Stomach smooth muscle (tissue), 2 donors: ENCODE measurements at regions not wholly inside any gene's neighbourhood (a gene's known extent, or its start where the extent isn't known, plus 50 kb on each side); places are given as distances from the start of the nearest gene placed in this dataset.

Experiments
- H3K27ac ChIP-seq: one replicate; pipeline ENCODE4 v1.7.0; 2013; ENCODE audit warnings: mild to moderate bottlenecking, low read length, inconsistent platforms
- H3K27me3 ChIP-seq, 2 donors: one replicate each; pipeline ENCODE4 v1.7.0; 2013; ENCODE audit warnings: low read length in 2 of 2; ENCODE audit not compliant: insufficient read depth in 2 of 2, control insufficient read depth in 1 of 2
- H3K36me3 ChIP-seq, 2 donors: one replicate each; pipeline ENCODE4 v1.7.0; 2013; ENCODE audit warnings: low read length in 2 of 2; ENCODE audit not compliant: control insufficient read depth in 2 of 2, insufficient read depth in 2 of 2
- H3K4me1 ChIP-seq: one replicate; pipeline ENCODE4 v1.7.0; 2013; ENCODE audit warnings: low read length; ENCODE audit not compliant: control insufficient read depth, insufficient read depth
- H3K4me3 ChIP-seq, 2 donors: one replicate each; pipeline ENCODE4 v1.7.0; 2013; ENCODE audit warnings: low read length in 2 of 2
- H3K9ac ChIP-seq, 2 donors: one replicate each; pipeline ENCODE4 v1.7.0; 2013; ENCODE audit warnings: low read length in 2 of 2, mild to moderate bottlenecking in 1 of 2
- H3K9me3 ChIP-seq, 2 donors: one replicate each; pipeline ENCODE4 v1.7.0; 2013; ENCODE audit warnings: low read length in 2 of 2; ENCODE audit not compliant: control insufficient read depth in 2 of 2
- donor health status: healthy.
- donor health status: Pancreatic carcinoma.

DNA sequence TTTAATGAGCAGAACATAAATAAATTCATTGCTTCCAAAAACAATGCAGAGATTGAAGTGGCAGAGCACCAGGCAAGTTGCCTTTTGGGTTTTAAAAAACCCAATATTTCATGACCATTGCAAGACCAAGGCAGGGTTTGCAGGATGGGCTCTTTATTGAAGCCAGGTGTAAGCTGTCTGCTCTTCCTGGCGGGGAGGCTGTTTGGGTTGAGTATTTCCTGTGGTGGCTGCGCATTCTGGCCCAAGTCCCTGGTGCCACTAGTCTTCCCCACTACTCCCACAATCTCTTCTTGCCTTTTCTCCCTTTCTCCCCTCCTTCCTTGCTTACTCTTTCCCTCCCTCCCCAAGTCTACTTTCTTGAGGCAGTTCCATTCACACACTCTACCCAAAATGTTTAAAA is 116.4 kb downstream of the AKAP11 start:
- H3K9me3 ChIP-seq, result peaks cover 0 to 3% of the 10 kb centered on the region in 2 donors
- no peaks in the 10 kb centered on the region for H3K36me3 ChIP-seq
- no peak overlapping the region for H3K9ac ChIP-seq
- no peak overlapping the region for H3K4me3 ChIP-seq
- H3K4me1 ChIP-seq, result no peaks in the 10 kb centered on the region
- no peaks in the 10 kb centered on the region for H3K27me3 ChIP-seq
- no peak overlapping the region for H3K27ac ChIP-seq

DNA sequence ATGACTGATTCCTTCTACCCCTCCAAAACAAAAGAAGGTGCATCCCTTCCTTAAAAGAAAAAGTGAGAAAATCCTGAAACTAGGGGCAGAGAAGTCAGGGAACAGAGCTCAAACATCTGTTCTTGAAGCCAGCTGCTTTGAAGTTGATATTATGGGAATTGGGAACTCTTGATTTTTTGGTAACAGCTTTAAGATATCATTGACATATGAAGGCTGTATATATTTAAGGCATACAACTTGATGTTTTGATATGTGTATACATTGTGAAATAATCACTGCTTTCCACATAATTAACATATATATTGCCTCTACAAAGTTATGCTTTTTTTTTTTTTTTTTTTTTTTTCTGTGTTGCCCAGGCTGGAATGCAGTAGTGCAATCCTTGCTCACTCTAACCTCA is 117.1 kb downstream of the AKAP11 start:
- Histone ChIP-seq H3K36me3 (no peaks in the 10 kb centered on the region), H3K4me1 (no peaks in the 10 kb centered on the region), H3K9me3 (peaks cover 0 to 3% of the 10 kb centered on the region in 2 donors), H3K4me3 (no peak overlapping the region), H3K27ac (no peak overlapping the region), H3K9ac (no peak overlapping the region), H3K27me3 (no peaks in the 10 kb centered on the region)

DNA sequence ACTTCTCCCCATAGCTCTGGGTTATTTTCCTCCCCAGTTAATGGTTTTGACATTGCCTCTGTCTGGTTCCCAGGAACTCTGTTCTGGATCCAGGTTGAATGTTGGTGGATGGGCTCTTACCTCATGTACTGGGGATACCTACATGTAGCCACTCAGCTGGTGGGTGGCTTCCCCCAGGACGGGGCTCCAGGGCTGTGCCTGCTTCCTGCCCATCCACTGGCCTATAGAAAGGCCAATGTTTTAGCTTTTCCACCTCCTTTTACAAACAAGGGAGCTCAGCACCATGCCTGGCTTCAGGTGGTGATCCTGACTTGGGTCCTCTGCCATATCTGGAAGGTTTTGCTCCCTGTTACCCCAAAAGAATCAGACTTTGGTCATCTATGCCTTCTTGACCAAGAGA is 120.2 kb downstream of the AKAP11 start:
- H3K4me3 ChIP-seq, result no peak overlapping the region
- no peaks in the 10 kb centered on the region for H3K9me3 ChIP-seq
- no peak overlapping the region for H3K9ac ChIP-seq
- no peaks in the 10 kb centered on the region for H3K27me3 ChIP-seq
- no peaks in the 10 kb centered on the region for H3K36me3 ChIP-seq
- H3K4me1 ChIP-seq, result no peaks in the 10 kb centered on the region
- no peak overlapping the region for H3K27ac ChIP-seq

DNA sequence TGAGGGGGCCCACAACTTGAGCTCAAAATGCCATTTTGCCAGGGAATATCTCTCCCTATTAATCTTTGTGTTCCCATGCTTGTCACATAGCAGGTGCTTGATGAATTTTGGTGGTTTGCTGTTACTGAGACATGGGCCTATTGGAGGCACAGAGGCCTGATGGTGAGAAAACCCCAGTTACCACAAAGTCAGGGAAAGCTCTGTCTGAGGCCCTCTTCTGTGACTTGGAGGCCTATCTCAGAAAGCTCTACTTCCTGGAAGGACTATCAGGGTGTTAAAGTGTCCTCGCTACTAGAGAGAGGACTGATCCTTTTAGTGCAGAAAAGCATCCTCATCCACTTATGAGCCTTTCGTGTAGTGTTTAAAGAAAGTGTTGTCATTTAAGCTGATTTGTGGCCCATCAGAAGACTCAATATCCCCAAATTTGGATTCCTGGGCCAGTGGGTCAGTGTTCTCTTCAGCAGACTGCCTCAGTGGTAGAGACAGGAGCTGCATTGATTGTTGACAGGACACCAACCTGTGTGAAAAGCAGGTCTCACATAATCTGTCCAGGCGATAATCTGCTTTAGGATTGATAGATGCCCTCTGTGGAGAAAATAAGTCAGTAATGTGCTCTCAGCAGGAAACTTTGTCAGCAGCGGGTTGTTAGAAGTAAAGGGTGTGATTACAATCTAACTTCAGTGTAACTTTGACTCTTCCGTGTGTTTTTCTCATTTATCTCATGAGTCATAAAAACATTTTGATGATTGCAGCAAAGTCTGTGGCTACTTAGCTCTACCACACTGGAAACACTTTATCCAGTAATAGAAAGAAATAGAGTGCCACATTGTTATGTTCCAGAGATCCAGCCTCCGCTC is 121.0 kb downstream of the AKAP11 start:
- Histone ChIP-seq H3K27me3 (no peaks in the 10 kb centered on the region), H3K4me3 (no peak overlapping the region), H3K4me1 (no peaks in the 10 kb centered on the region), H3K9ac (no peak overlapping the region), H3K27ac (no peak overlapping the region), H3K9me3 (no peaks in the 10 kb centered on the region), H3K36me3 (no peaks in the 10 kb centered on the region)

DNA sequence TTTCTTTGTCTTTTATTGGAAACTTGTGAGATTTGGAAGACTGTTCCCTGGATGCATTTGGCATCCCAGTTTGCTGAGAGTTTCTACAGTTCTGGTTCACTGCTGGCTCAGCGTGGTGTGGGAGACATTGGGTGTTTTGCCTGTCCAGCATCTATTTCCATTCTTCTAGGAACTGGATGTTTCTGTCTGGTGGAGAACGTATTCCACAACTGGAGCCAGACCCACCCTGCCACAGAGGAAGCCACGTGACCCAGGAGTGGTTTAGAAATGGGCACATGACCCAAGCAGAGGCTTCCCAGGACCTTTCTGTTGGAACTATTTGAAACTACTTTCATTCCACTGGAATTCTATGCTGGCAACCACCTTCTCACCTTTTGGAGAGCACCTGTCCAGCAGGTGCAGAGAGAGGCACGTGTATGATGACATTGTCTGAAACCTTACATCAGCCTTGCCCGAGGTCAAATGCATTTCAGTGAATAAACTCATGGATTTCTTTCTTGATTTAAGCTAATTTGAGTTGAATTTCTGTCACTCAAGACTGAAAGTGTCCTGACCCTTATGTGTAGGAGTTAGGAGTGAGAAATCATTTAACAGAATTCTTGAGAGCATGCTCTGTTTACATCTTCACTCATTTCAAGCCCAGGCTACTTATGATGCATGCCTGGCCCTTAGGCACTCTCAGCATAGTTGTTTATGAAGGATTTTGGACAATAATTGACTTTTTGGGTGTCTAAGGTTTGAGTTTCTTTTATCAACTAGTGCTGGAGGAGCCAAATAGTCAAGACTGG is 121.8 kb downstream of the AKAP11 start:
- H3K36me3 ChIP-seq, result no peaks in the 10 kb centered on the region
- no peak overlapping the region for H3K27ac ChIP-seq
- no peaks in the 10 kb centered on the region for H3K9me3 ChIP-seq
- no peak overlapping the region for H3K4me3 ChIP-seq
- H3K27me3 ChIP-seq, result no peaks in the 10 kb centered on the region
- no peak overlapping the region for H3K9ac ChIP-seq
- H3K4me1 ChIP-seq, result peaks cover 2% of the 10 kb centered on the region

DNA sequence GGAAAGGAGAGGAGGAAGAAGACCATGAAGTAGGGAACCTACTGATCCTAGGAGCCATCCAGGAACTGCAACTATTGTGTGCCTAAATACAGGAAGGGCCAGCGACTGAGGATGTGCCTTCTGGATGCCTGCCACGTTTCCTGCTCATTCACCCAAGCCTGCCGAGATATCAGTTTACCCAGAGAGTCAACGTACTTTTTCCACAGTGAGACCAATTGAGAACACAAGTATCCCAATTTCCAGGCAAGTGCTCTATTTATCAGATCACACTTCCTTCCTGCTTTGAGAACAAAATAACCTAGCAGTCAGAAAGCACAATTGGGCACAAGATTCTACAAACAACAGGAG is 122.4 kb downstream of the AKAP11 start:
- peaks cover 5% of the 10 kb centered on the region for H3K4me1 ChIP-seq
- H3K36me3 ChIP-seq, result no peaks in the 10 kb centered on the region
- no peaks in the 10 kb centered on the region for H3K9me3 ChIP-seq
- H3K4me3 ChIP-seq, result no peak overlapping the region
- H3K9ac ChIP-seq, result no peak overlapping the region
- no peaks in the 10 kb centered on the region for H3K27me3 ChIP-seq
- no peak overlapping the region for H3K27ac ChIP-seq

DNA sequence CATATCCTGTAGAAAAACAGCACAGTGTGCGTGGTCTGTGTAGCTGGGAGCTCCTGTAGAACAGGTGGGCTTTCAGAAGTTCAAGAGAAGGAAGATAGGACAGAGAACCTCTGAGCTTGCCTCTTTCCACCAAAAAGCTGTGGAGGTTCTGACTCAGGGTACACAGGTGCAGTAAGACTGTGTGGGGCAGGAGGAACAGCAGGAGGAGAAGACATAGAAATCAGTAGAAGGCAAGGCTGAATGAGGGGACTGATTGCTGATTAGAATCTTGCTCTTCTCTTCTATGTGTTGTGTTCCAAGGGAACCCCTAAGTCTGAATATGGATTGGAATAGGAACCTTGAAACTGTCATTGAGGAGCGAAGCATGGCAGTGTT is 122.7 kb downstream of the AKAP11 start:
- no peak overlapping the region for H3K9ac ChIP-seq
- no peak overlapping the region for H3K4me3 ChIP-seq
- H3K27me3 ChIP-seq, result no peaks in the 10 kb centered on the region
- no peaks in the 10 kb centered on the region for H3K9me3 ChIP-seq
- H3K36me3 ChIP-seq, result no peaks in the 10 kb centered on the region
- H3K4me1 ChIP-seq, result peaks cover 5% of the 10 kb centered on the region
- no peak overlapping the region for H3K27ac ChIP-seq

DNA sequence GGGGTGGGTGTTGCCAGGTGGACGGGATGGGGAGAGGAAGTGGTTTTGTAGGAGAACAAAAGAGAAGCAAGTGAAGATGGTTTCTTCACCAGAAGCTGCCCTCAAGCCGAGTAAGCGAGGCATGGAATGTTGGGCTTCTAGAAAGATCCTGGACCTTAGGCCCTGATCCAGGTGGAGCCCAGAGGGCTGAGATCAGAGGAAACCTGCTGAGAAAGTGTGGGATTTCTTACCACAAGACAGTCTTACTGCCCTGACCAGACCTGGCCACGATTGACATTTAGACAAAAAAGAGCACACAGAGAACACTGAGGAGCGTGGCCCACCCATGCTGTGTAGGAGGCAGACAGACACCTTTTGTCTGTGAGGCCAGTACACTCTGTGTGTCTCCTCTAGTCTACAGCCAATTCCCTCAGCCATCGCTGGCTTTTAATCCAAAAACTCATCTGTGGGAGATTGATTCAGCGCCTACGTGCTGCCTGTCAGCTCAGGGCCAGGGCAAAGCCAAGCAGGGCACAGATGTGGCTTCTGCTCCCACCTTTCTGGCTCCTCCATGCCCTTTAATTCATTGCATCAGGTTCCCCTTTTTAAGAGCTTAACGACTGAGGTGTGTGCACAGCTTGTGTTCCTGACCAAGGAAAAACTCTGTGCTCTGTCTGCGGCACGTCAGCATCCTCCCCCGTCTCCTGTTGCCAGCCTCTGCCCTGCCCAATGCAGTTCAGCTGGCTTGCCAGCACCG is 123.3 kb downstream of the AKAP11 start:
- H3K9me3 ChIP-seq, result no peaks in the 10 kb centered on the region
- H3K27ac ChIP-seq, result no peak overlapping the region
- H3K4me1 ChIP-seq, result peaks cover 5% of the 10 kb centered on the region
- H3K36me3 ChIP-seq, result no peaks in the 10 kb centered on the region
- no peaks in the 10 kb centered on the region for H3K27me3 ChIP-seq
- no peak overlapping the region for H3K4me3 ChIP-seq
- H3K9ac ChIP-seq, result no peak overlapping the region

DNA sequence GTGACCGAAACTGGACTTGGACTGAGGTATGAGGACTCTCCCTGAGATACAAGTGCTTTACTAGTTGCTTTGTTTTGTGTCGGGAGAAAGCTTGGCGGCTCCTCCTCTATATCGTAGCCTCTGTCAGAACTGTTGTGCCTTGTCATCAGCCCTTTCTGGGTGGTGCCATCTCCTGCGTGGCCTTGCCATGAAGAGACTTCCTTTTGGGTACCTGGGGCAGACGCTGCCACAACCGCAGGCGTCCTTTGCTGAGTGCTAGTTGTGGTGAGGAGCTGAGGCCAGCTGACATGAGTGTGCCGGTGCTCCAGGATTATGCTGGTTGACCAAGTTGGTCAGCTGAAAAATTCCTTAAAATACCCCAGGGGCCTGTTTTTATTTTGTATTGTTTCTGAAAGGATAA is 124.5 kb downstream of the AKAP11 start:
- no peak overlapping the region for H3K4me3 ChIP-seq
- no peak overlapping the region for H3K27ac ChIP-seq
- no peaks in the 10 kb centered on the region for H3K9me3 ChIP-seq
- no peaks in the 10 kb centered on the region for H3K27me3 ChIP-seq
- H3K36me3 ChIP-seq, result no peaks in the 10 kb centered on the region
- no peak overlapping the region for H3K9ac ChIP-seq
- peaks cover 5% of the 10 kb centered on the region for H3K4me1 ChIP-seq

DNA sequence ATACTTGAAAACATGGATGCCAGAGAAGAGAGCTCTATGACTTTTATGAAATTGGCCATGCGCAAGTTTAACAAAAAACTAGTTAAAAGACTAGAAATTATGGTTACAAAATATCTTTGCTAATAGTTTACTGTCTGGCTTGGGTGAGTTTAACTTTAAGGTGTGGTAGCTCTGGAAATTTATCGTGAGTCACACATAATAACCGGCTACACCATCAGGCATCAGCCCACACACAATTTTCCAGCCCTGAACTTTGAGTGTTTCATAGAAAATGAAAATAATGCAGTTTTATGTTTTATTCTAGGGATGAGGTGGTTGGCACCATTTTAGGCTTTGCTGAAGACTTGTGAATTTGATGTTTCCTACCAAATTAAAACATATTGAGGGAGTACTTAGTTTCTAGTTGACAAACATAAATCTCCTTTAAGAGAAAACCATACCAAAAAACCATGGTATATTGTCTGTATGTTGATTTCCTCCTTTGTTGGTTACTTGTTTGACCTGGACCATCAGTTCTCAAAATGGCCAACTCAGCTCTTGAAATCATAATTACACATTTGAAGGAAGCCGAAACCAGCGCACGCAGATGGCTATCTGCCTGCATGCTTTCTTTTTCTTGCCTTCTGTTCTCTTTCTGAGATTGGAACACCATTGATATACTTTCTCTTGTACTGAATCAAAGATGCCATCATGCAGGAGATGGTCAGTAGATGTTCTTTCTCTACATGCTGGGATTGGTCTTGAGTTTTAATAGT is 125.1 kb downstream of the AKAP11 start:
- Histone ChIP-seq H3K9me3 (no peaks in the 10 kb centered on the region), H3K4me1 (peaks cover 5% of the 10 kb centered on the region), H3K27ac (no peak overlapping the region), H3K27me3 (no peaks in the 10 kb centered on the region), H3K9ac (no peak overlapping the region), H3K4me3 (no peak overlapping the region), H3K36me3 (no peaks in the 10 kb centered on the region)
